MCF 10A (cell line): ENCODE measurements at regions not wholly inside any gene's neighbourhood (a gene's known extent, or its start where the extent isn't known, plus 50 kb on each side); places are given as distances from the start of the nearest gene placed in this dataset.

Experiments used
- BruUV-seq: library from RNA; stranded (reverse); fragments of 400-500 nt; replicated peaks from 2 replicates; lab custom pipeline; 2021; lab: Mats Ljungman, UMichigan
- CTCF ChIA-PET: fragments of 300-600 bp; sonication (Branson Sonifier 250); formaldehyde crosslinking; extraction: SDS; loops from one replicate; lab custom pipeline; 2021; ENCODE audit warnings: antibody characterized with exemption, inconsistent platforms; lab: Yijun Ruan, JAX
- POLR2A ChIA-PET: fragments of 300-600, 350-650 bp; sonication (Branson Sonifier 250); formaldehyde crosslinking; extraction: SDS; loops from one replicate; lab custom pipeline; 2020; ENCODE audit warnings: antibody characterized with exemption, inconsistent platforms; lab: Yijun Ruan, JAX
- DNase-seq: peaks from one replicate; pipeline ENCODE4 v3.0.0-alpha.2; 2018; ENCODE audit not compliant: unreplicated experiment
- H3K27ac Mint-ChIP-seq: one replicate; pipeline ENCODE4 v1.8.0; 2022; ENCODE audit warnings: mild to moderate bottlenecking, low read depth, mixed read lengths; ENCODE audit not compliant: unreplicated experiment
- H3K27me3 Mint-ChIP-seq: one replicate; pipeline ENCODE4 v1.8.0; 2022; ENCODE audit warnings: mixed read lengths; ENCODE audit not compliant: insufficient read depth, unreplicated experiment
- H3K36me3 Mint-ChIP-seq: one replicate; pipeline ENCODE4 v1.8.0; 2022; ENCODE audit warnings: mild to moderate bottlenecking, moderate library complexity, mixed read lengths; ENCODE audit not compliant: insufficient read depth, unreplicated experiment
- H3K4me1 Mint-ChIP-seq: one replicate; pipeline ENCODE4 v1.8.0; 2022; ENCODE audit warnings: mixed read lengths; ENCODE audit not compliant: insufficient read depth, unreplicated experiment
- H3K4me3 Mint-ChIP-seq: one replicate; pipeline ENCODE4 v1.8.0; 2022; ENCODE audit warnings: mild to moderate bottlenecking, moderate library complexity, mixed read lengths; ENCODE audit not compliant: unreplicated experiment
- H3K9me3 Mint-ChIP-seq: one replicate; pipeline ENCODE4 v1.8.0; 2022; ENCODE audit warnings: mixed read lengths; ENCODE audit not compliant: unreplicated experiment
- intact Hi-C: fragments of 100-400 bp; cut with micrococcal nuclease; formaldehyde crosslinking; loops from 2 replicates; pipeline ENCODE4 v1.14.1; 2022
- TF ChIP-seq, protein P1 (sequence below): fragments of 200-600 bp; IDR thresholded peaks from one replicate; pipeline ENCODE4 v1.8.0; 2022; ENCODE audit warnings: antibody characterized with exemption, mild to moderate bottlenecking; ENCODE audit not compliant: unreplicated experiment

DNA sequence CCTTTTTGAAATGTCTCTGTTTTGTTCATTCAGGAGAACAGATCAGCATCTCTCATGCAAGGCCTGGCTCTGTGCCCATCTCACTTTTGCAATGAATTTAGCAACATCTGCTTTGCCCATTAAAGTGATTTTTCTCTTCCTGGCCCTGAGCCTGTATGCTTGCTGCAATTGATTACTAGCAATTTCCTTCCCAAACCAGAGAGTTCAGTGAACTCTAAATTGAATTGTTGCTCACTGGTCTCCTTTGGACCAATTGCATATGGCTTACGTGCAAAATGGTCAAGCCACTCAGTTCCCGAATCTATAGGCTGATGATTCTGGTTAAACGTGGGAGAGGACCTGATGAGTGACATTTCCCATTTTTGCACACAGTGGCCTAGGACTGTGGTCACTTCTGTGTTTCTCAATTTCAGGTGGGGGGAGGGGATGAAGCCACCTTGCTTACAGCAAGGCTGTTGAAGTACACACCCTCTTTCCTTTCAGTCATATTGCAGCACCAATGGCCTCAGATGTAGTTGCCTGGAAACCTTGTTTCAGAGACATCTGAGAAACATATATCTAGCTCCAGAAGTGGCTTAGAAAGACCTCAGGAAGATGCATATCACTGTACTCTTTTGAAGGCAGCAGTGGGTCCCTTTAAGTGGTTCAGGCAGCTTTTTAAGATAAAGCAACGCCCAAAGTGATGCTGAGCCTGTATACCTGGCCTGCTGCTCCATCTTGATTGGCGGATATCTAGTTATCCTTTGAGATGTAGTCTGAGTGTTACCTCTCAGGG, 201.4 kb downstream of the PTEN start:
- Mint-ChIP-seq H3K4me3 (no peak overlapping the region), H3K9me3 (no peaks in the 10 kb centered on the region), H3K27ac (no peak overlapping the region), H3K4me1 (peaks cover 17% of the 10 kb centered on the region), H3K27me3 (no peaks in the 10 kb centered on the region), H3K36me3 (no peaks in the 10 kb centered on the region)
- POLR2A ChIA-PET = interaction anchor here (0.9 to 1.2 kb wide), 2 partner anchors 12 to 127 kb away, joined by 3 to 4 read pairs; no protein-coding TSS in a partner anchor
- TF ChIP-seq, protein P1, sequence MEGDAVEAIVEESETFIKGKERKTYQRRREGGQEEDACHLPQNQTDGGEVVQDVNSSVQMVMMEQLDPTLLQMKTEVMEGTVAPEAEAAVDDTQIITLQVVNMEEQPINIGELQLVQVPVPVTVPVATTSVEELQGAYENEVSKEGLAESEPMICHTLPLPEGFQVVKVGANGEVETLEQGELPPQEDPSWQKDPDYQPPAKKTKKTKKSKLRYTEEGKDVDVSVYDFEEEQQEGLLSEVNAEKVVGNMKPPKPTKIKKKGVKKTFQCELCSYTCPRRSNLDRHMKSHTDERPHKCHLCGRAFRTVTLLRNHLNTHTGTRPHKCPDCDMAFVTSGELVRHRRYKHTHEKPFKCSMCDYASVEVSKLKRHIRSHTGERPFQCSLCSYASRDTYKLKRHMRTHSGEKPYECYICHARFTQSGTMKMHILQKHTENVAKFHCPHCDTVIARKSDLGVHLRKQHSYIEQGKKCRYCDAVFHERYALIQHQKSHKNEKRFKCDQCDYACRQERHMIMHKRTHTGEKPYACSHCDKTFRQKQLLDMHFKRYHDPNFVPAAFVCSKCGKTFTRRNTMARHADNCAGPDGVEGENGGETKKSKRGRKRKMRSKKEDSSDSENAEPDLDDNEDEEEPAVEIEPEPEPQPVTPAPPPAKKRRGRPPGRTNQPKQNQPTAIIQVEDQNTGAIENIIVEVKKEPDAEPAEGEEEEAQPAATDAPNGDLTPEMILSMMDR = no peak
- peak; percentile 75 for DNase-seq
- CTCF ChIA-PET = interaction anchor here (0.7 kb wide), 1 partner anchor 324 kb away, joined by 3 read pairs; no protein-coding TSS in a partner anchor
- intact Hi-C loops = no loop called here
- no TSS peak for BruUV-seq

DNA sequence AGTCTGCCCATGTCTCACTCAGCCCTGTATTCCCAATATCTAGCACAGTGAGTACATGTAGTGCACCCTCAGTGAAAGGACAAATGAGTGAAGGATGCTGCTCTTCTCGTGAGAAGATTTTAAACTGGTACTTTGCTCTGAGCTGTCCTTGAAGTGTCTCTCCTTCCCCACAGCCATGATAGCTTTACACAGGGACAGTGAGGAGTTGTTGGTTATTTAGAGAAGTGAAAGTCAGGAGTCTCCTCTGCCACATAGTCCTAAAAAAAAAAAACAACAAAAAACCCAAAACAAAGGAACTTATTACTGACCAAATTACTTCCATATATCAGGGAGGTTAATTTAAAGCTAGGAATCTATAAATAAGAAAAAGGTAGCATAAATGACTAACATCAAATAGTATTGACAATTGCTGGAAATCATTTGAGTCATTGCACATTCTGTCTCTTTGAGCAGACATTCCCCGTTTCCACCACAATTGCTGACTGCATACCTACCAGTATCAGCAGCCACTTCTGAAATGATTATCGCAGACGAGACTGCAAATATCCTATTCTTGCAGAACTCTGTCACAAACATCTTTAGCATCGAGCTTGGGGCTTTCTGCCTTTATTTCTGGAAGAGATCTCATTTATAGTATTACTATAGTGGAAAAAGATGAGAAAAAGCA, 202.1 kb downstream of the PTEN start:
- no peaks in the 10 kb centered on the region for H3K9me3 Mint-ChIP-seq
- intact Hi-C loops = no loop called here
- TF ChIP-seq, protein P1 = no peak
- H3K4me1 Mint-ChIP-seq = peaks cover 17% of the 10 kb centered on the region
- no peak overlapping the region for H3K4me3 Mint-ChIP-seq
- POLR2A ChIA-PET = interaction anchor here (0.9 to 1.2 kb wide), 3 partner anchors 11 to 127 kb away, joined by 3 to 5 read pairs (median 4); no protein-coding TSS in a partner anchor
- no TSS peak for BruUV-seq
- H3K36me3 Mint-ChIP-seq = no peaks in the 10 kb centered on the region
- CTCF ChIA-PET = interaction anchor here (0.7 kb wide), 2 partner anchors 191 to 323 kb away, joined by 3 read pairs; no protein-coding TSS in a partner anchor
- no peak overlapping the region for H3K27ac Mint-ChIP-seq
- H3K27me3 Mint-ChIP-seq = no peaks in the 10 kb centered on the region
- no peak for DNase-seq

DNA sequence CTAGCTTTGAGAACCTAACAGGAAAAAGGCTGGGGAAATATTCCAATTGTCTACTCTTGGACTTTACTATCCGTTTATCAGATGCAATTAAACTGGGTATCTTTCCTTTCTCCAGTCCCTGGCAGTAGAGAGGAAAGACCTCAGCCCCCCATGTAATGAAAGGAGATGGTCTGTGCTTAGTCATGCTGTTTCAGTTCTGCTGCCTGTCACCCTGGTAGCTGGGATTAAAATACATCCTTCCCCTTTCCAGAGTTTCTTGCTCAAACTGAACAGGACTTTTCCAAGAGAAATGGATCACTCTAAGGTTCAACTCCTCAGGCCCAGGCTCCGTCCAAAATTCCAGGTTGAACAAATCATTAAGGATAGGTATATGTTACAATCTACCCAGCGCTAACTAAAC, 202.9 kb downstream of the PTEN start:
- intact Hi-C loops = no loop called here
- ChIA-PET POLR2A (interaction anchor here (0.9 to 1.2 kb wide), 3 partner anchors 10 to 128 kb away, joined by 3 to 5 read pairs (median 3); no protein-coding TSS in a partner anchor), CTCF (interaction anchor here (0.6 to 1.7 kb wide), 3 partner anchors 11 to 87 kb away, joined by 5 to 7 read pairs (median 5); no protein-coding TSS in a partner anchor)

More for the DNA sequence above, 202.9 kb downstream of the PTEN start:
- Mint-ChIP-seq H3K27me3 (no peaks in the 10 kb centered on the region), H3K27ac (no peak overlapping the region), H3K4me3 (no peak overlapping the region), H3K9me3 (no peaks in the 10 kb centered on the region), H3K4me1 (peaks cover 17% of the 10 kb centered on the region), H3K36me3 (no peaks in the 10 kb centered on the region)
- TF ChIP-seq, protein P1 = no peak
- no TSS peak for BruUV-seq
- DNase-seq = no peak
